BE2C (cell line): ENCODE measurements at regions not wholly inside any gene's neighbourhood (a gene's known extent, or its start where the extent isn't known, plus 50 kb on each side); places are given as distances from the start of the nearest gene placed in this dataset.

Experiments used
- DNase-seq: peaks from one replicate; pipeline ENCODE4 v3.0.0-alpha.2; 2020
- H3K27me3 ChIP-seq: fragments of 250-450 bp; sonication (Bioruptor Pico); 2 replicates; pipeline ENCODE4 v1.5.1; 2020; ENCODE audit warnings: mild to moderate bottlenecking
- H3K36me3 ChIP-seq: fragments of 250-450 bp; sonication (Bioruptor Pico); 2 replicates; pipeline ENCODE4 v1.5.1; 2020; ENCODE audit warnings: mild to moderate bottlenecking
- H3K4me1 ChIP-seq: fragments of 250-450 bp; sonication (Bioruptor Pico); 2 replicates; pipeline ENCODE4 v1.5.1; 2020
- H3K4me3 ChIP-seq: 2 replicates; pipeline ENCODE4 v1.5.1; 2011; ENCODE audit warnings: low read depth, low read length
- H3K9me3 ChIP-seq: fragments of 250-450 bp; sonication (Bioruptor Pico); 2 replicates; pipeline ENCODE4 v1.5.1; 2020
- TF ChIP-seq, protein P1 (sequence below): IDR thresholded peaks from 2 replicates; pipeline ENCODE4 v1.5.1; 2012; ENCODE audit warnings: mild to moderate bottlenecking, low read depth, low read length

DNA sequence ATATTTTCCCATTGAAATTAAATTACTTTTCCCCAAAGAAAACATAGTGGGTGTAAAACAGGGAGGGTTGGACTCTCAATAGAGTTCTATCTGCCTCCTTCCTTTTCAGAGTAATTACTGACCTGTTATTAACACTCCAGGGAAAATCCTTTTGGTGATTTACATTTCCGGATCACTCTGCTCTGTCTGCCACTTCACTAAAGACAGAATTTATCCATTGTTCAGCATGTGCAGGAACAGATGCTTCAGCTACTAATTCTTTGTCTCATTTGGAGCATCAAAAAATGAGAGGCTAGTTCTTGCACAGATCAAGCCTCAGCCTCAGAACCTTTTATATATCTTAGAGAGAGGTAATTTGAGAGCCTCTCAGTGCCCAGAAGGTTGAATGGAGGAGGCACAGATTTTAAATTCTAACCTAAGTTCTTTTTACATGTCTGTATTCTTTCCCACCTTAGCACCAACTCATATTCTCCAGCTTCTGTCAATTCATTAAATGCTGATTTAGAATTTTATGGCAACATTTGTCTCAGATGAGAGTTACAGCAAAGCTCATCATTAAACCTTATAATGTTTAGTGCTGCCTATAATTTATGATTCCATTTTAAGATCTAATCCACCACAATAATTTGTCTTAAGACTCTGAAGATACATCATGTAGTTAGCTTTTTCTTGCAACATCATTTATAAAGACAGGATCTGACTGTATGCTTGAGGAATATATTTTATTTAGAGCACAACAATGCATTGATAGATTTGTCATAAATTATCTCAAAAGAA lies 1494.4 kb downstream of the STIM2 start:
- no peaks in the 10 kb centered on the region for H3K36me3 ChIP-seq
- TF ChIP-seq, protein P1, sequence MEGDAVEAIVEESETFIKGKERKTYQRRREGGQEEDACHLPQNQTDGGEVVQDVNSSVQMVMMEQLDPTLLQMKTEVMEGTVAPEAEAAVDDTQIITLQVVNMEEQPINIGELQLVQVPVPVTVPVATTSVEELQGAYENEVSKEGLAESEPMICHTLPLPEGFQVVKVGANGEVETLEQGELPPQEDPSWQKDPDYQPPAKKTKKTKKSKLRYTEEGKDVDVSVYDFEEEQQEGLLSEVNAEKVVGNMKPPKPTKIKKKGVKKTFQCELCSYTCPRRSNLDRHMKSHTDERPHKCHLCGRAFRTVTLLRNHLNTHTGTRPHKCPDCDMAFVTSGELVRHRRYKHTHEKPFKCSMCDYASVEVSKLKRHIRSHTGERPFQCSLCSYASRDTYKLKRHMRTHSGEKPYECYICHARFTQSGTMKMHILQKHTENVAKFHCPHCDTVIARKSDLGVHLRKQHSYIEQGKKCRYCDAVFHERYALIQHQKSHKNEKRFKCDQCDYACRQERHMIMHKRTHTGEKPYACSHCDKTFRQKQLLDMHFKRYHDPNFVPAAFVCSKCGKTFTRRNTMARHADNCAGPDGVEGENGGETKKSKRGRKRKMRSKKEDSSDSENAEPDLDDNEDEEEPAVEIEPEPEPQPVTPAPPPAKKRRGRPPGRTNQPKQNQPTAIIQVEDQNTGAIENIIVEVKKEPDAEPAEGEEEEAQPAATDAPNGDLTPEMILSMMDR = no peak
- H3K4me1 ChIP-seq = no peaks in the 10 kb centered on the region
- H3K27me3 ChIP-seq = no peaks in the 10 kb centered on the region
- no peak for DNase-seq
- no peaks in the 10 kb centered on the region for H3K9me3 ChIP-seq
- H3K4me3 ChIP-seq = no peak overlapping the region

DNA sequence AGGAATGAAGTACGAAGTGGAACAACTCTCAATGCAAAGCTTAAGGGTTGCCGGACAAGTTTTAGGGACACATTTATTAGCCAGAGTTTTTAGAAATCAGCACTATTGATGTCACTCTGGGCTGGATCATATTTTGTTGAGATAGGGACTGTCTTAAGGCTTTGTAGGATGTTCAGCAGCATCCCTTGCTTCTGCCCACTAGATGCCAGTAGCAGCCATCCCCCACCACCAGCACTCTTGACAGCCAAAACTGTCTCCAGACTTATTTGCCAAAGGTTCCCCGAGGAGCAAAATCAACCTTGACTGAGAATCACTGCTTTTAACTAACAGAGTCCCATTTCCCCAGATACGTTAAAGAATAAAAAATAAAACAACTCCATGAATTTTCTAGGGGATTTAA lies 1497.3 kb downstream of the STIM2 start:
- TF ChIP-seq, protein P1 = peak; percentile 44
- Histone ChIP-seq H3K36me3 (no peaks in the 10 kb centered on the region), H3K9me3 (no peaks in the 10 kb centered on the region), H3K4me1 (no peaks in the 10 kb centered on the region), H3K27me3 (no peaks in the 10 kb centered on the region), H3K4me3 (no peak overlapping the region)
- peak; percentile 31 for DNase-seq

DNA sequence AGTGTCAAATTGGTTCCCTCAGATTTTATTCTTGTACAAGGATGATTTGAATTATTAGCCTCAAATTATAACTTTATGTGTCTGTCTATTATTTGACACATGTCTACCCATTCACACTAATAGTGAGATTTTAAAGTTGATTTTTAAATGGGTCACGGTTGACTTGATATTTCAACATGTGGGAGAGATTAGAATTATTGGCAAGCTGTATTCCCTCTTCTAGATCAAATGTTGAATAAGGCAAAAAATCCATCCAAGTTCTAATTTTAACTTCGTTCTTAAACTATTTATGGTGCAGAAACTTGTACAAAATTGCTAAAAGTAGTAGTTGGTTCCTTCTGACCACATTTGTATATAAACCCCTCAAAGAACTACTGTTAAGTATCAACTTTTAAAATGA lies 1498.0 kb downstream of the STIM2 start:
- no peak for DNase-seq
- Histone ChIP-seq H3K9me3 (no peaks in the 10 kb centered on the region), H3K27me3 (no peaks in the 10 kb centered on the region), H3K4me3 (no peak overlapping the region), H3K36me3 (no peaks in the 10 kb centered on the region), H3K4me1 (no peaks in the 10 kb centered on the region)
- TF ChIP-seq, protein P1 = no peak

DNA sequence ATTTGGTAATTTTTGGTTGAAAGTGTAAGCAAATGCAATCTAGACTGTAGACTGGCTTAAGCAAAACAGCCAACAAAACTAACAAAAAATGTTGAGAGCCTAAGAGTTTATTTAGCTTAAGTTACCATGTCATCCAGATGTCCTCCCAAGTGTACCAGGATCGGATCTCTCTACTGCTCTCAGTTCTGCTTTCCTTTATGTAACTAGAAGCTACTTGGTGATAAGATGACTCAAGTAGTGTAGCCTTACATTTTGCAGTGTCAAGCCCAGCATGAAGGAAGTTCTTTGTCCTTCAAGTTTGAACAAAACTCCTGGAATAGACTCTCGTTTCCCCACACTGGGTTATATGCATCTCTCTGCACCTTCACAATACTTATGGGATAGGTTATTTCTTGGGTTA lies 1500.0 kb downstream of the STIM2 start:
- no peak for DNase-seq
- H3K36me3 ChIP-seq = no peaks in the 10 kb centered on the region
- no peak overlapping the region for H3K4me3 ChIP-seq
- H3K27me3 ChIP-seq = no peaks in the 10 kb centered on the region
- TF ChIP-seq, protein P1 = no peak
- no peaks in the 10 kb centered on the region for H3K9me3 ChIP-seq
- H3K4me1 ChIP-seq = no peaks in the 10 kb centered on the region

DNA sequence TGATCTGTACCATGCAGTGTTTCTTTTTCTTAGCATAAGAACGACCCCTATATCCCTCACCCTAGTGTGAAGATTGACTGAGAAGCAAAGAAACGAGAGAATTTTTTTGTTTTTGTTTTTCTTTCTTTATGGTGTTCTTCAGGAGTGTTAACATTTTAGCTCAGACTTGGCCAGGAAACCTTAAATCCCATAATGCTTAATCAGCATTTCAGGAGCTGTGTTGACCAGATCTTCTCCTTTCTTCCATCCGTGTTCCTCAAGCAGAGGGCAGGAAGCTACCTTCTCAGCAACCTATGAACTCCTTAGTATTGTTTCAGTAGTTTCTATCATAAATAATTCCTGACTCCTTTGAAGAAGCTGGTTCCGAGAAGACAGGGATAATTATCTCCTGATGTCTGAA lies 1501.5 kb downstream of the STIM2 start:
- Histone ChIP-seq H3K36me3 (no peaks in the 10 kb centered on the region), H3K9me3 (no peaks in the 10 kb centered on the region), H3K4me3 (no peak overlapping the region), H3K4me1 (no peaks in the 10 kb centered on the region), H3K27me3 (no peaks in the 10 kb centered on the region)
- DNase-seq = no peak
- TF ChIP-seq, protein P1 = no peak

DNA sequence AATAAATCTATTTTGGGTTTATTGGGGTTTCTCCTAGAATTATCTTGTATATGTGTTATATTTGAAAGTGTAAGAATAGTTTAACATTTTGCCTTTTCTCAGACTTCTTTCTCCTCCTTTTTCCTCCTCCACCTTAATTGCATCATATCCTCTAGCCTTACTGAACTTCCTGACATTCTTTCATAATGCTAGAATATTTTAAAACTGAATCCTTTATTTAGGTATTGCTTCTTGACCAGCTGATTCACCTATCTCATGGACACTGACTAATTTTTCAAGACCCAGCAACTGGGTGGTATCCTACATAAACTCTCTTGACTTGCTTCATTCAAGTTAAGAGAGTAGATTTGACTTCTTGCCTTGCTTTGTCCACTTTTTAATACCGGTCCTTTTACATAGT lies 1508.9 kb downstream of the STIM2 start:
- H3K9me3 ChIP-seq = no peaks in the 10 kb centered on the region
- no peak overlapping the region for H3K4me3 ChIP-seq

More for the DNA sequence above, 1508.9 kb downstream of the STIM2 start:
- no peak for DNase-seq
- Histone ChIP-seq H3K4me1 (no peaks in the 10 kb centered on the region), H3K36me3 (no peaks in the 10 kb centered on the region), H3K27me3 (no peaks in the 10 kb centered on the region)
- TF ChIP-seq, protein P1 = no peak
